H1 (cell line): ENCODE measurements at regions not wholly inside any gene's neighbourhood (a gene's known extent, or its start where the extent isn't known, plus 50 kb on each side); places are given as distances from the start of the nearest gene placed in this dataset.

ENCODE experiments used
- BRCA1 ChIP-seq: IDR thresholded peaks from 2 replicates; pipeline ENCODE4 v1.6.1; 2012; ENCODE audit warnings: low read depth, low read length, improper control_type of control experiment
- CTCF ChIP-seq, 3 experiments: IDR thresholded peaks; 1 replicate in 2 of 3; 2 replicates in 1 of 3; pipeline versions ENCODE4 v1.5.1 to v1.6.1; 2011; ENCODE audit warnings: low read length in 3 of 3, mild to moderate bottlenecking in 3 of 3, inconsistent platforms in 2 of 3, low read depth in 1 of 3, moderate library complexity in 1 of 3; ENCODE audit not compliant: insufficient read depth in 1 of 3; ENCODE audit errors: control extremely low read depth in 1 of 3
- JUN ChIP-seq: IDR thresholded peaks from 2 replicates; pipeline ENCODE4 v1.6.1; 2011; ENCODE audit warnings: low read depth, mild to moderate bottlenecking, improper control_type of control experiment, low read length
- NANOG ChIP-seq: IDR thresholded peaks from 2 replicates; pipeline ENCODE4 v1.6.1; 2011; ENCODE audit warnings: low read length, low read depth, mild to moderate bottlenecking, inconsistent platforms; ENCODE audit not compliant: insufficient read depth, poor library complexity, severe bottlenecking

GRCh38 chr3:59502806-59503205 is 453.0 kb upstream of the CFAP20DC start (continued):
- no peak for TF ChIP-seq NANOG
- no peak for TF ChIP-seq CTCF (IDR thresholded peaks at IDR 0.05; ENCODE audit: control extremely low read depth in 1 of 3, insufficient read depth in 1 of 3, low read depth in 1 of 3, low read length in 3 of 3)
- no peak for TF ChIP-seq BRCA1
- no peak for TF ChIP-seq JUN
